ENCODE measurements at regions not wholly inside any gene's neighbourhood (a gene's known extent, or its start where the extent isn't known, plus 50 kb on each side); places are given as distances from the start of the nearest gene placed in this dataset.
"Not testable (repeated sequence)": the region's sequence is repeated elsewhere in the genome, so short reads cannot be mapped to it uniquely, and the experiment has no call there.

- not testable (repeated sequence) for TF ChIP-seq EZH2phosphoT487, CTCF (IDR thresholded peaks at IDR 0.05)
Measured at GRCh38 chr1:79152-79551, 372.3 kb downstream of the OR4F29 start.

All from neural progenitor cell (in vitro differentiated cells).